Stomach (tissue), 4 donors: ENCODE measurements at regions not wholly inside any gene's neighbourhood (a gene's known extent, or its start where the extent isn't known, plus 50 kb on each side); places are given as distances from the start of the nearest gene placed in this dataset.

Experiments used
- CTCF ChIP-seq, 7 experiments: fragments of 450-650 bp in 4 of 7; fragments of 200-600 bp in 3 of 7; sonication (generic) in 3 of 7; IDR thresholded peaks; one replicate each; pipeline ENCODE4 v1.5.1; 2016 to 2019; ENCODE audit warnings: antibody characterized with exemption in 7 of 7, control low read depth in 2 of 7, mild to moderate bottlenecking in 1 of 7
- POLR2A ChIP-seq, 4 donors: fragments of 450-650 bp; IDR thresholded peaks; one replicate each; pipeline ENCODE4 v1.6.1; 2016; ENCODE audit warnings: antibody characterized with exemption in 4 of 4, control low read depth in 2 of 4, mild to moderate bottlenecking in 1 of 4, moderate library complexity in 1 of 4

DNA sequence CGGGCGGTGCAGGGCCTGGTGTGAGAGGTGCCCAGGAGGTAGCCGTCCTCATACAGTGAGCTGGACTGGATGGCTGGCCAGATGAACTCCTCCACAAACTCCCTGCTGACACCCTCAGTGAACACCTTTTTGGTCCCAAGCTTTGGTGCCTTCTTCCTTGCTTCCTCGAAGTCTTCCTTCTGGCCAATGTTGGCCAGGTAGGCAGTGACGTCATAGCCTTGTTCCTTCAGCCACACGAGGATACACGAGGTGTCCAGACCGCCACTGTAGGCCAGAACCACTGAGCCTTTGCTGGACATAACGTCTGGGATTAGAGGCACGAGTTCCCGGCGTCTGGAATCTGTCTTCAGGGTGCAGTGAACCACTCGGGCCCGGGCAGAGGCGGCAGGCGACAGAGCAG, 206.8 kb upstream of the SP4 start:
- no peak for TF ChIP-seq CTCF (IDR thresholded peaks at IDR 0.05)
- no peak for TF ChIP-seq POLR2A (IDR thresholded peaks at IDR 0.05)
